Motor neuron (in vitro differentiated cells): ENCODE measurements at regions not wholly inside any gene's neighbourhood (a gene's known extent, or its start where the extent isn't known, plus 50 kb on each side); places are given as distances from the start of the nearest gene placed in this dataset.

Experiments
- ATAC-seq, 8 experiments: fragments of 200-7000 bp; cut with Tn5 transposase; replicated peaks in 6 of 8; 2 replicates each; pipeline ENCODE4 v1.8.0; 2021; ENCODE audit warnings: mild to moderate bottlenecking in 8 of 8, moderate library complexity in 8 of 8
- H3K27ac ChIP-seq, 2 donors: fragments of 250-450 bp; sonication (Bioruptor Pico); 2 replicates each; pipeline ENCODE4 v1.9.0; 2021; ENCODE audit warnings: antibody characterized with exemption in 2 of 2, mild to moderate bottlenecking in 2 of 2, moderate library complexity in 1 of 2
- H3K4me1 ChIP-seq, 2 donors: fragments of 250-450 bp; sonication (Bioruptor Pico); replicated peaks in 1 of 2; 2 replicates each; pipeline ENCODE4 v1.6.1; 2021; ENCODE audit warnings: antibody characterized with exemption in 2 of 2, mild to moderate bottlenecking in 2 of 2, moderate library complexity in 1 of 2
- H3K4me3 ChIP-seq, 5 donors: fragments of 250-450 bp; sonication (Bioruptor Pico); 2 replicates each; pipeline ENCODE4 v1.9.0; 2021; ENCODE audit warnings: antibody characterized with exemption in 5 of 5, mild to moderate bottlenecking in 5 of 5, moderate library complexity in 4 of 5
- WGBS, 10 experiments: fragments of 450-650 bp; shearing (Covaris generic); methylation state at CpG; one replicate each; pipeline ENCODE4 v1.0.0; 2022; 5-methylcytosine and 5-hydroxymethylcytosine counted together
- in situ Hi-C, 9 experiments: fragments of 400-800 bp; cut with MboI; loops; one replicate each; pipeline ENCODE4 v1.15.0; 2021; ENCODE audit warnings: low sequenced_read_pairs in 9 of 9, low pct_unique_long_range_greater_than_20kb in 2 of 9; ENCODE audit not compliant: unreplicated experiment in 9 of 9

DNA sequence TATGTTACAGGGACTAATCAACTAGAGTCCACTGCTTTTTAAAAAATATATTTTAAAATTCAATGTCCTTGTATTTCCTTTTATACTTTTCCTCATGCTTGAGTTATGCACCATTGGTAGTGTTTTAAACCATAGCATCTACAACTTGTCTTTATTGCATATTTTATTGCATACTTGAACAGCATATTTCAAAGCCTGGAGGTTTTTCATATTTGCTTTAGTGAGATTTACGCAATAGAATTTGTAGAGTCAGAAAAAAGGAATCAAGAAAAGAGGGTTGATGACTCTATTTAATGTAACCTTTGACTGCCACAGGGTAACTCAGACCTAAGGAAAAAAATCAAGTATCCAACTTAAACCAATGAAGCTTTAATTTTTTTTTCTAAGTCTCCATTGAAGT lies 1165.7 kb upstream of the IGFBP7 start:
- 33 to 100% (median 86%) methylated on average over 1 of the region's 1 CpG; no CpG with 5 or more reads in 2 of the 10 experiments for WGBS, 10 experiments
- in situ Hi-C loops, result no loop called here

GRCh38 chr4:58274553-58274952 lies 1164.4 kb upstream of the IGFBP7 start:
- H3K4me3 ChIP-seq, result no peak overlapping the region
- ATAC-seq, result no peak
- no peaks in the 10 kb centered on the region for H3K4me1 ChIP-seq
- H3K27ac ChIP-seq, result no peak overlapping the region
- in situ Hi-C loops, result no loop called here
- 20 to 100% (median 83%) methylated on average over 1 to 5 of the region's 5 CpGs; no CpG with 5 or more reads in 1 of the 10 experiments for WGBS, 10 experiments

More for the DNA sequence above, 1165.7 kb upstream of the IGFBP7 start:
- H3K4me3 ChIP-seq, result no peak overlapping the region
- no peak for ATAC-seq
- H3K4me1 ChIP-seq, result no peaks in the 10 kb centered on the region
- H3K27ac ChIP-seq, result no peak overlapping the region

DNA sequence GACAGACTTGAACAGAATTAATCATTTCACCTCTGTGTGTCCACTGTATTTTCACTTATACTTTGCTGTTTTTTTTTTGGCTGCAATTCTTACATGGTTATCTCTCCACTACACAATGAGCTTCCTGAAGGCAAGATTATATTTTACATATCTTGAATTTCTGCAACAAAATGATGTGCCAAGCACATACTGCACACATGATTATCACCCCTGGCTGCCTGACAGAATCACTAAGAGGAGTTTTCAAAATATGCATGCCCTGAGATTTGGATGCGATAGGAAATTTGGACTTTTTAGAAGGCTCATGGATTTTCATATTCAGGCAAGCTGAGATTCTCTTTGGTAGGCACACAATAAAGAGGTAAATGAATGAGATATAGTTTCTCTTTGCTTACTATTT lies 1162.1 kb upstream of the IGFBP7 start:
- Histone ChIP-seq H3K27ac (no peak overlapping the region), H3K4me1 (no peaks in the 10 kb centered on the region), H3K4me3 (no peak overlapping the region)
- in situ Hi-C loops, result no loop called here
- 42 to 100% (median 100%) methylated on average over 1 of the region's 1 CpG; no CpG with 5 or more reads in 3 of the 10 experiments for WGBS, 10 experiments
- ATAC-seq, result no peak

DNA sequence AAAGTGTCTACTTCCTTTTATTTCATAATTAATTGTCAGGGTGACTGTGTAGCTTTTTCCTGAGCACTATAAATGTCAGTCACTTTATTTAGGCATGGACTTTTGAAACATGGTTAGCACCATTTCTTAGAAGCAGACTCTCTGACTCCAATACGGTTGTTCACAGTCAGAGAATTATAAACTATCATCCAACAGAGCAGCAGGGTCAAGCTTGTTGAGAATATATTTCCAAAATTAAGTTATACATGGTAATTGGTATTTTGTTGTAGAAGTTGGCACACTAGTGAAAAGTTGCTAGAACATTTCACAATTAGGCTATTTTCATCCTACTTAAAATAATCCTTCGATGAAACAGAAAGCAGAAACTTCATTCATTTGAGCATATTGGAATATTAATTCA lies 1155.5 kb upstream of the IGFBP7 start:
- in situ Hi-C loops, result no loop called here
- no peak for ATAC-seq

DNA sequence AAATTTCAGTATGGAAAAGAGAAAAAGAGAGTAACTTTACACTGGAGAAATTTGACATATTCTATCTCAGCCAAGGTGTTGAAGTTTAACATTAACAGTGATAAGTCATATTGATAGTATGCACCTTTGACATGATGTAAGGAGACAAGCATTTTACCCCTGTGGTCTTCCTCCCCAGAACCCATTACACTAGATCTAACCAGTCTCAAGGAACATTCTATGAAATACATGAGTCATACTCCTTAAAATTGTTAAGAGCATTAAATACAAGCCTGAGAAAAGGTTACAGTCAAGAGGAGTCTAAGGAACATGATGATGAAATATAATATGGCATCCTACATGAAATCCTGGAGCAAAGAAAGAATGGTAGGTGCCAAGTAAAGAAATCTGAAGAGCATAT lies 1151.3 kb upstream of the IGFBP7 start:
- in situ Hi-C loops, result no loop called here
- no peak for ATAC-seq
- H3K27ac ChIP-seq, result no peak overlapping the region
- no peak overlapping the region for H3K4me3 ChIP-seq
- no peaks in the 10 kb centered on the region for H3K4me1 ChIP-seq

More for the DNA sequence above, 1155.5 kb upstream of the IGFBP7 start:
- 0 to 100% (median 53%) methylated on average over 1 to 2 of the region's 2 CpGs; no CpG with 5 or more reads in 2 of the 10 experiments for WGBS, 10 experiments
- H3K27ac ChIP-seq, result no peak overlapping the region
- no peak overlapping the region for H3K4me3 ChIP-seq
- no peaks in the 10 kb centered on the region for H3K4me1 ChIP-seq

DNA sequence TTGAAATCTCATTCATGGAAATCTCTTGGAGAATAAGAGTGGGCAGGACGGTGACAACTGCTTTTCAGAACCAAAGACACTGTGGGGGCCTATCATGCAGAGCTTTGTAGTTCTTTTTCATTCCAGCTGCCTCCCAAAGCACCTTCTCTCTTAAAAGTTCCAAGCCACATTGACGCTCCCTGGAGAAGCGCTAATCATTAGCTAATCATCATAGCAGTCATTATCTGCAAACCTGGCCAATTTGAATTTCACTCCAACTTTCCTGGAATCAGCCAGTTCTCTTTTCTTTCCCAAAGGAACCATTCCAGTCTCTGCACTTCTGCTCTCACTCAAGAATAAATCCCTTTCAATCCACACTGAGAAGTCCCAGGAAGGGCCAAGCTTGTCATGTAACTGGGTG lies 1144.1 kb upstream of the IGFBP7 start:
- peaks cover 0 to 6% of the 10 kb centered on the region in 2 donors for H3K4me1 ChIP-seq
- no peak overlapping the region for H3K4me3 ChIP-seq
- ATAC-seq, result no peak
- no peak overlapping the region for H3K27ac ChIP-seq
- WGBS, 10 experiments, result 0 to 100% (median 58%) methylated on average over 1 to 2 of the region's 3 CpGs; no CpG with 5 or more reads in 2 of the 10 experiments
- in situ Hi-C loops, result no loop called here

- in situ Hi-C loops, result no loop called here
- 0 to 100% (median 93%) methylated on average over 1 to 2 of the region's 2 CpGs; no CpG with 5 or more reads in 3 of the 10 experiments for WGBS, 10 experiments
- Histone ChIP-seq H3K4me1 (peaks cover 0 to 6% of the 10 kb centered on the region in 2 donors), H3K27ac (no peak overlapping the region), H3K4me3 (no peak overlapping the region)
- no peak for ATAC-seq
Measured at GRCh38 chr4:58252656-58253055, 1142.5 kb upstream of the IGFBP7 start.

- peak in 1 of 8 experiments; percentile 20 for ATAC-seq
- in situ Hi-C loops, result no loop called here
- Histone ChIP-seq H3K4me1 (no peaks in the 10 kb centered on the region), H3K27ac (no peak overlapping the region), H3K4me3 (no peak overlapping the region)
- WGBS, 10 experiments, result 0 to 100% (median 76%) methylated on average over 1 to 3 of the region's 3 CpGs; no CpG with 5 or more reads in 3 of the 10 experiments
Measured at GRCh38 chr4:58247792-58248191, 1137.6 kb upstream of the IGFBP7 start.

DNA sequence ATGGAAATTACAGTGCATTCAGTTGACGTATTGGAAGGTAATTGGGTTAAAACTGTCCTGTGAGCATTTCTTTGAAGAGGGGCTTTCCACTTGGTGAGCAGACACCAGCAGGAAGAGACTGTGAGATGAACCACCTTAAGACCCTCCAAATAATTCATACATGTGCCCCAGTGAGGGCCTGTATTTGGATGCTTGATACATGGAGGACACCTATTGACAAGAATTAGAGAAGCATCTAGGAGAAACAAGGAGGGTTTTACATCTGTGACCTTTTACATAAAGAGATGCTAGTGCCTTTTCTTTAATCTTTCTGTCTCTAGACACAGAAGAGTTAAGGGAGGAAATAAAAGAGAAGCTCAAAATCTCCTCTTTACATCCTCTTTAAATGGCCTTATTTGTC lies 1115.3 kb upstream of the IGFBP7 start:
- Histone ChIP-seq H3K4me3 (no peak overlapping the region), H3K27ac (no peak overlapping the region), H3K4me1 (peaks cover 0 to 6% of the 10 kb centered on the region in 2 donors)
- no peak for ATAC-seq
- 0 to 100% (median 94%) methylated on average over 1 of the region's 1 CpG; no CpG with 5 or more reads in 4 of the 10 experiments for WGBS, 10 experiments
- in situ Hi-C loops, result no loop called here

DNA sequence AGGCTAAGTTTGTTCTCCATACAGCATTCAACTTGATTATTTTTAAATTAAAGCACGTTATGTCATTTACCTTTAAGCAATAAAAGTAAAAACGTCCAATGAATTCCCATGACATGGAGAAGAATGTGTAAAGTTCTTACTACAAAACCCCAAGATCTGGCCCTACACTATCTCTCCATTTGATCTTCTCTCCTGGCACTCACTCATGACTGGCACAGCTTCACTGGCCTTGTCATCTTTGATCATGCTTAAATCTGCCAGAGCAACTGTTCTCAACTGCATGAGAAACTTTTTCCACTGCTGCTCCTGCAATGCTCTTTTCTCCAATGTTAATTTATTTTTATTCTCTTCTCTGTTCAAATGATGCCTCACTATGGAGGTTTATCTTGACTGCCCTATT lies 1109.0 kb upstream of the IGFBP7 start:
- Histone ChIP-seq H3K4me3 (no peak overlapping the region), H3K4me1 (no peaks in the 10 kb centered on the region), H3K27ac (no peak overlapping the region)
- in situ Hi-C loops, result no loop called here
- ATAC-seq, result no peak
- 0 to 90% (median 33%) methylated on average over 1 to 2 of the region's 2 CpGs; no CpG with 5 or more reads in 1 of the 10 experiments for WGBS, 10 experiments

- in situ Hi-C loops, result no loop called here
- ATAC-seq, result no peak
- Histone ChIP-seq H3K4me3 (no peak overlapping the region), H3K4me1 (no peaks in the 10 kb centered on the region), H3K27ac (no peak overlapping the region)
- WGBS, 10 experiments, result 0 to 100% (median 86%) methylated on average over 1 of the region's 1 CpG; no CpG with 5 or more reads in 1 of the 10 experiments
Measured at GRCh38 chr4:58216461-58216860, 1106.3 kb upstream of the IGFBP7 start.

GRCh38 chr4:58214376-58214775 lies 1104.2 kb upstream of the IGFBP7 start:
- H3K4me1 ChIP-seq, result no peaks in the 10 kb centered on the region
- no peak overlapping the region for H3K27ac ChIP-seq
- no peak for ATAC-seq
- 0 to 87% (median 0%) methylated on average over 1 to 3 of the region's 3 CpGs; no CpG with 5 or more reads in 5 of the 10 experiments for WGBS, 10 experiments
- in situ Hi-C loops, result no loop called here
- H3K4me3 ChIP-seq, result no peak overlapping the region

- Histone ChIP-seq H3K4me3 (no peak overlapping the region), H3K27ac (no peak overlapping the region), H3K4me1 (no peaks in the 10 kb centered on the region)
- WGBS, 10 experiments, result 0 to 92% (median 74%) methylated on average over 1 to 2 of the region's 2 CpGs
- in situ Hi-C loops, result no loop called here
- ATAC-seq, result peak in 1 of 8 experiments; percentile 44
Measured at GRCh38 chr4:58209551-58209950, 1099.4 kb upstream of the IGFBP7 start.

- WGBS, 10 experiments, result 0 to 100% (median 84%) methylated on average over 1 to 2 of the region's 2 CpGs
- ATAC-seq, result no peak
- H3K27ac ChIP-seq, result no peak overlapping the region
- H3K4me1 ChIP-seq, result no peaks in the 10 kb centered on the region
- H3K4me3 ChIP-seq, result no peak overlapping the region
- in situ Hi-C loops, result no loop called here
Measured at GRCh38 chr4:58209001-58209400, 1098.8 kb upstream of the IGFBP7 start.
